Retinal pigment epithelial cell (primary cell): ENCODE measurements at regions not wholly inside any gene's neighbourhood (a gene's known extent, or its start where the extent isn't known, plus 50 kb on each side); places are given as distances from the start of the nearest gene placed in this dataset.

Experiments used
- DNase-seq: peaks from one replicate; pipeline ENCODE4 v3.0.0-alpha.2; 2010; ENCODE audit warnings: low read depth
- H3K4me3 ChIP-seq: 2 replicates; pipeline ENCODE4 v1.5.1; 2011; ENCODE audit warnings: mild to moderate bottlenecking, low read length, control low read depth, moderate library complexity
- CTCF ChIP-seq: conservative IDR thresholded peaks from 2 replicates; pipeline ENCODE4 v1.5.1; 2011; ENCODE audit warnings: low read depth, low read length, control low read depth, inconsistent platforms

GRCh38 chr10:64546073-64546472 is 1024.9 kb downstream of the REEP3 start:
- TF ChIP-seq CTCF, result no peak
- H3K4me3 ChIP-seq, result no peak overlapping the region
- DNase-seq, result no peak

- H3K4me3 ChIP-seq, result no peak overlapping the region
- peak; percentile 14 for TF ChIP-seq CTCF
- no peak for DNase-seq
Measured at GRCh38 chr10:64547168-64547567, 1026.0 kb downstream of the REEP3 start.

- no peak for DNase-seq
- no peak for TF ChIP-seq CTCF
- no peak overlapping the region for H3K4me3 ChIP-seq
Measured at GRCh38 chr10:64555666-64556065, 1034.5 kb downstream of the REEP3 start.

GRCh38 chr10:64558094-64558835 is 1037.1 kb downstream of the REEP3 start:
- no peak for DNase-seq
- H3K4me3 ChIP-seq, result no peak overlapping the region
- TF ChIP-seq CTCF, result no peak

GRCh38 chr10:64571056-64571455 is 1049.9 kb downstream of the REEP3 start:
- no peak for TF ChIP-seq CTCF
- no peak for DNase-seq

GRCh38 chr10:64573623-64574325 is 1052.6 kb downstream of the REEP3 start:
- no peak overlapping the region for H3K4me3 ChIP-seq
- no peak for TF ChIP-seq CTCF
- no peak for DNase-seq

More at GRCh38 chr10:64571056-64571455, 1049.9 kb downstream of the REEP3 start:
- no peak overlapping the region for H3K4me3 ChIP-seq

GRCh38 chr10:64574371-64574770 is 1053.2 kb downstream of the REEP3 start:
- DNase-seq, result peak; percentile 48
- TF ChIP-seq CTCF, result no peak
- no peak overlapping the region for H3K4me3 ChIP-seq
